ENCODE measurements at regions not wholly inside any gene's neighbourhood (a gene's known extent, or its start where the extent isn't known, plus 50 kb on each side); places are given as distances from the start of the nearest gene placed in this dataset.

DNA sequence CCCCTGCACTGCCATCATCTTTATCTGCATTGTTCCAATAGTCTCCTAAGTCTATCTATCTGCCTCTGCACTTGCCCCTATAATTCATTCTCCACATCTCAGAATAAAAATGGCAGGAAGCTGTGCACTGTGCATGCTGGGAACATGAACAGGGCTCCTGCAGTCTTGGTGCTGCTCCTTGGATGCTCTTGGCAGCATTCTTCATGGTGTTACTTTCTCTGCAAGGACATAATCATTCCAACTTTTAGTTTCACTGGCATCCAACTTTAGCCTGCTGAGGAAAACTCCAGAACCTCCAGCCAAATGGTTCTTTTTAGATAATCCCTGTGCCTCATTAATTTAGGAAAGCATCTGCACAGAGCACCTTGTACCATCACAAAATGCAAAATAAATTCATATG is 208.3 kb downstream of the STK31 start:
- Histone ChIP-seq H3K27ac (ENCODE audit: low read depth, low read length) (no peak overlapping the region), H4K20me1 (ENCODE audit: insufficient read depth, low read length) (no peaks in the 10 kb centered on the region)
- TF ChIP-seq, protein P1, sequence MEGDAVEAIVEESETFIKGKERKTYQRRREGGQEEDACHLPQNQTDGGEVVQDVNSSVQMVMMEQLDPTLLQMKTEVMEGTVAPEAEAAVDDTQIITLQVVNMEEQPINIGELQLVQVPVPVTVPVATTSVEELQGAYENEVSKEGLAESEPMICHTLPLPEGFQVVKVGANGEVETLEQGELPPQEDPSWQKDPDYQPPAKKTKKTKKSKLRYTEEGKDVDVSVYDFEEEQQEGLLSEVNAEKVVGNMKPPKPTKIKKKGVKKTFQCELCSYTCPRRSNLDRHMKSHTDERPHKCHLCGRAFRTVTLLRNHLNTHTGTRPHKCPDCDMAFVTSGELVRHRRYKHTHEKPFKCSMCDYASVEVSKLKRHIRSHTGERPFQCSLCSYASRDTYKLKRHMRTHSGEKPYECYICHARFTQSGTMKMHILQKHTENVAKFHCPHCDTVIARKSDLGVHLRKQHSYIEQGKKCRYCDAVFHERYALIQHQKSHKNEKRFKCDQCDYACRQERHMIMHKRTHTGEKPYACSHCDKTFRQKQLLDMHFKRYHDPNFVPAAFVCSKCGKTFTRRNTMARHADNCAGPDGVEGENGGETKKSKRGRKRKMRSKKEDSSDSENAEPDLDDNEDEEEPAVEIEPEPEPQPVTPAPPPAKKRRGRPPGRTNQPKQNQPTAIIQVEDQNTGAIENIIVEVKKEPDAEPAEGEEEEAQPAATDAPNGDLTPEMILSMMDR (IDR thresholded peaks at IDR 0.05; ENCODE audit: extremely low read depth, low read depth, low read length), result no peak

DNA sequence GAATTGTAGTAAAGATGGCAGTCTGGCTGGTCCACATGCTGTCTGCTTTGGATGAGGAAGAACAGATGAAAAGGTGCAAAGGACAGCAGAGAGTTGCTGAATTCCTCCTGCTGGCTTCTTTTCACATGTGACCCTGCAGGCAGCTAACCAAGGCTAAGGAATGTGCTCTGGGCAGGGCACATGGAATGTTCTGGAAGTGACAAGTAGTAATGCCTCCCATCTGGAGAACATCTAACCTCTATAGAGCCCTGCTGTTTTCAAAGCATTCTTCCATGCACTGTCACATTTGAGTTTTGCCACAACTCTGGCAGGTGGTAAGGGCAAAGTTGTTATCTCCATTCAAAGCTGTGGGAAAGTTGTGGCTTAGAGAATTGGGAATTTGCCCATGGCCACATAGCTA is 208.8 kb downstream of the STK31 start:
- H3K4me3 ChIP-seq (ENCODE audit: insufficient read depth, low read length), result no peak overlapping the region
- no peak overlapping the region for H3K4me2 ChIP-seq (ENCODE audit: insufficient read depth, low read length)
- no peaks in the 10 kb centered on the region for H3K4me1 ChIP-seq (ENCODE audit: insufficient read depth, low read length)
- TF ChIP-seq, protein P1 (IDR thresholded peaks at IDR 0.05; ENCODE audit: extremely low read depth, low read depth, low read length), result no peak
- H4K20me1 ChIP-seq (ENCODE audit: insufficient read depth, low read length), result no peaks in the 10 kb centered on the region
- no peaks in the 10 kb centered on the region for H3K27me3 ChIP-seq (ENCODE audit: insufficient read depth, low read length)
- H3K79me2 ChIP-seq (ENCODE audit: insufficient read depth, low read length), result no peaks in the 10 kb centered on the region
- H3K36me3 ChIP-seq (ENCODE audit: insufficient read depth, low read length), result no peaks in the 10 kb centered on the region
- H3K27ac ChIP-seq (ENCODE audit: low read depth, low read length), result no peak overlapping the region
- DNase-seq (ENCODE audit: insufficient read length, low spot score, missing footprints), result no peak
- no peaks in the 10 kb centered on the region for H3K9me3 ChIP-seq (ENCODE audit: low read depth, low read length)
- no peak overlapping the region for H2AFZ ChIP-seq (ENCODE audit: low read length)

More for the DNA sequence above, 208.3 kb downstream of the STK31 start:
- Histone ChIP-seq H3K79me2 (ENCODE audit: insufficient read depth, low read length) (no peaks in the 10 kb centered on the region), H3K4me2 (ENCODE audit: insufficient read depth, low read length) (no peak overlapping the region), H3K4me1 (ENCODE audit: insufficient read depth, low read length) (no peaks in the 10 kb centered on the region), H3K9me3 (ENCODE audit: low read depth, low read length) (no peaks in the 10 kb centered on the region), H3K4me3 (ENCODE audit: insufficient read depth, low read length) (no peak overlapping the region), H2AFZ (ENCODE audit: low read length) (no peak overlapping the region), H3K27me3 (ENCODE audit: insufficient read depth, low read length) (no peaks in the 10 kb centered on the region), H3K36me3 (ENCODE audit: insufficient read depth, low read length) (no peaks in the 10 kb centered on the region)
- DNase-seq (ENCODE audit: insufficient read length, low spot score, missing footprints), result no peak

DNA sequence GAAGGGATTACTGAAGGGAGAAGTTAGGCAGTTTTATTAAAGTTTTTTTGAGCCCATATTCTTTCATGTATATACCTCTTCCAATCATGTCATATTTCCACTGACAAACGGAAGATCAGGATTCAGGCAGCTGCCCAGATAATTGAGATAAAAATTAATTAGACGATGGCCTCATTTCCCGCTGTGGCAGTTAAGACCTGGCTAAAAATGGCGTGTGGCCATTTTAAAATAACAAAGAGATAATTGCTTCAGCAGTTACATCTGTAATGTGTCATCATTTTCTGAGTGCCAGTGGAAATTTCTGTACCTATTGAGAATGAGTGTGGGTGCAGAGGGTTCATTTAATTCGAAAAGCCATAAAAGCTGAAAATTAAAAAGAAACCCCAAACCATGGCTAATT is 215.1 kb downstream of the STK31 start:
- Histone ChIP-seq H3K4me2 (ENCODE audit: insufficient read depth, low read length) (no peak overlapping the region), H3K27me3 (ENCODE audit: insufficient read depth, low read length) (no peaks in the 10 kb centered on the region), H3K79me2 (ENCODE audit: insufficient read depth, low read length) (no peaks in the 10 kb centered on the region), H3K9me3 (ENCODE audit: low read depth, low read length) (no peaks in the 10 kb centered on the region), H3K4me3 (ENCODE audit: insufficient read depth, low read length) (no peak overlapping the region), H4K20me1 (ENCODE audit: insufficient read depth, low read length) (no peaks in the 10 kb centered on the region), H3K36me3 (ENCODE audit: insufficient read depth, low read length) (no peaks in the 10 kb centered on the region), H3K4me1 (ENCODE audit: insufficient read depth, low read length) (no peaks in the 10 kb centered on the region), H2AFZ (ENCODE audit: low read length) (no peak overlapping the region), H3K27ac (ENCODE audit: low read depth, low read length) (no peak overlapping the region)
- TF ChIP-seq, protein P1 (IDR thresholded peaks at IDR 0.05; ENCODE audit: extremely low read depth, low read depth, low read length), result no peak
- no peak for DNase-seq (ENCODE audit: insufficient read length, low spot score, missing footprints)

DNA sequence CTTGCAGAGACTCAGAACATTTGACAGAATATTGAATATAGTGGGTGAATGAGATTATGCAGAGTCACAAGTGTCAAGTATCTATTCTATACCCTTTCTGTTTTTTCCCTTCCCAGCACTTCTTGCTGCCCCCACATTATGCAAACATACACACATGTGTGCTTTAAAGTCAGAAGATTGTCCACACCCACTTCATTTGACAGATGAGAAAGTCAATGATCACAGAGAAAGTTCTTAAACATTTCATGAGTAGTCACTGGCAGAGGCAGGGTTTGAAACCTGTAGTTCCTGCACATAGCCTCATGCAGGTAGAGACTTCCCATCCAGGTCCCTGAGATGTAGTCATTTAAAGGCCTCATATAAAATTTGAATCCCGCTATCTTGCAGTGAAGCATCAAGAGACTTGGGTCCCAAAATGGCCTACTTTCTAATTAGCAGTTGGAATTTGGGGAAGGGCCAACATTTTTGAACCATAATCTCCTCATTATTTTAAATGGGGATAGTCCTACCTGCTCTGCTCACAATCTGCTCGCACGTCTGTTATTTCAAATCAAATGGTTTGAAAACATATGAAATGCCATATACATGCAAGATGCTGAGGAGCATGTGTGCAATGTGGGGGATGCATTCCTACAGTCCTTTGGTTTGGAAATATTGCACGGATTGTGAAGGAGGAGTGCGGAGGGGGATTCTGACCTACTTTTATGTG is 217.8 kb downstream of the STK31 start:
- Histone ChIP-seq H2AFZ (ENCODE audit: low read length) (no peak overlapping the region), H3K36me3 (ENCODE audit: insufficient read depth, low read length) (no peaks in the 10 kb centered on the region), H3K4me3 (ENCODE audit: insufficient read depth, low read length) (no peak overlapping the region), H3K9me3 (ENCODE audit: low read depth, low read length) (no peaks in the 10 kb centered on the region), H3K79me2 (ENCODE audit: insufficient read depth, low read length) (no peaks in the 10 kb centered on the region), H4K20me1 (ENCODE audit: insufficient read depth, low read length) (no peaks in the 10 kb centered on the region), H3K4me2 (ENCODE audit: insufficient read depth, low read length) (no peak overlapping the region), H3K27ac (ENCODE audit: low read depth, low read length) (no peak overlapping the region), H3K4me1 (ENCODE audit: insufficient read depth, low read length) (no peaks in the 10 kb centered on the region), H3K27me3 (ENCODE audit: insufficient read depth, low read length) (no peaks in the 10 kb centered on the region)
- TF ChIP-seq, protein P1 (IDR thresholded peaks at IDR 0.05; ENCODE audit: extremely low read depth, low read depth, low read length), result no peak
- DNase-seq (ENCODE audit: insufficient read length, low spot score, missing footprints), result no peak
